Superior temporal gyrus (tissue), 1 donor: ENCODE measurements at regions not wholly inside any gene's neighbourhood (a gene's known extent, or its start where the extent isn't known, plus 50 kb on each side); places are given as distances from the start of the nearest gene placed in this dataset.
"Not testable (repeated sequence)": the region's sequence is repeated elsewhere in the genome, so short reads cannot be mapped to it uniquely, and the experiment has no call there.

Experiments
- DNase-seq: peaks from one replicate; pipeline ENCODE4 v3.0.0-alpha.2; 2016; ENCODE audit errors: extremely low spot score

- DNase-seq = no peak
These were observed 248.3 kb upstream of the NEGR1 start for GRCh38 chr1:72530646-72531045.

- no peak for DNase-seq
These were observed 244.6 kb upstream of the NEGR1 start for GRCh38 chr1:72526926-72527325.

- DNase-seq = no peak
These were observed 241.7 kb upstream of the NEGR1 start for GRCh38 chr1:72524021-72524420.

GRCh38 chr1:72521659-72522058, 239.3 kb upstream of the NEGR1 start:
- no peak for DNase-seq

- DNase-seq = no peak
These were observed 234.5 kb upstream of the NEGR1 start for GRCh38 chr1:72516826-72517225.

GRCh38 chr1:72516264-72516663, 233.9 kb upstream of the NEGR1 start:
- no peak for DNase-seq

GRCh38 chr1:72498371-72498770, 216.0 kb upstream of the NEGR1 start:
- no peak for DNase-seq

GRCh38 chr1:72489801-72490200, 207.5 kb upstream of the NEGR1 start:
- DNase-seq = no peak

- no peak for DNase-seq
These were observed 203.5 kb upstream of the NEGR1 start for GRCh38 chr1:72485801-72486200.

GRCh38 chr1:72483846-72484357, 201.6 kb upstream of the NEGR1 start:
- DNase-seq = no peak

GRCh38 chr1:72482736-72483413, 200.5 kb upstream of the NEGR1 start:
- no peak for DNase-seq

- no peak for DNase-seq
These were observed 199.2 kb upstream of the NEGR1 start for GRCh38 chr1:72481420-72481970.

GRCh38 chr1:72466376-72466775, 184.0 kb upstream of the NEGR1 start:
- DNase-seq = no peak

- DNase-seq = no peak
These were observed 180.0 kb upstream of the NEGR1 start for GRCh38 chr1:72462186-72462905.

- no peak for DNase-seq
These were observed 159.9 kb upstream of the NEGR1 start for GRCh38 chr1:72442262-72442661.

GRCh38 chr1:72439036-72439435, 156.7 kb upstream of the NEGR1 start:
- DNase-seq = no peak

GRCh38 chr1:72438270-72438669, 155.9 kb upstream of the NEGR1 start:
- no peak for DNase-seq

- no peak for DNase-seq
These were observed 152.7 kb upstream of the NEGR1 start for GRCh38 chr1:72435025-72435424.

- DNase-seq = no peak
These were observed 151.7 kb upstream of the NEGR1 start for GRCh38 chr1:72434070-72434469.

GRCh38 chr1:72433591-72433990, 151.3 kb upstream of the NEGR1 start:
- DNase-seq = no peak

- no peak for DNase-seq
These were observed 150.4 kb upstream of the NEGR1 start for GRCh38 chr1:72432645-72433267.

- no peak for DNase-seq
These were observed 149.5 kb upstream of the NEGR1 start for GRCh38 chr1:72431810-72432209.

- DNase-seq = not testable (repeated sequence)
These were observed 145.9 kb upstream of the NEGR1 start for GRCh38 chr1:72428276-72428675.
